ENCODE measurements at regions not wholly inside any gene's neighbourhood (a gene's known extent, or its start where the extent isn't known, plus 50 kb on each side); places are given as distances from the start of the nearest gene placed in this dataset.
A peak's percentile ranks its signal among the peaks of the same experiment; 100 is the strongest.

GRCh38 chr11:121367001-121367843 lies 74.7 kb downstream of the SC5D start:
- intact Hi-C loops (cut with micrococcal nuclease): no loop called here
- CTCF ChIA-PET: no interaction called here

More at GRCh38 chr11:121367001-121367843, 74.7 kb downstream of the SC5D start:
- Histone ChIP-seq H3K9ac (ENCODE audit: low read depth, low read length) (no peak overlapping the region), H2BK20ac (ENCODE audit: low read depth, low read length) (no peak overlapping the region), H3K4me2 (ENCODE audit: low read depth, low read length) (peak overlapping the region; percentile 60; the same call in 1 of the 2 replicates), H3K9me1 (ENCODE audit: insufficient read depth, low read length) (no peaks in the 10 kb centered on the region), H2BK120ac (ENCODE audit: low read depth, low read length) (no peak overlapping the region), H4K91ac (ENCODE audit: insufficient read depth, low read depth, low read length) (no peak overlapping the region), H4K8ac (ENCODE audit: low read depth in 2 of 2, low read length in 2 of 2) (no peak overlapping the region), H2AFZ (replicated peaks; ENCODE audit: low read length, poor library complexity) (no peak overlapping the region), H2AK9ac (replicated peaks; ENCODE audit: low read depth, low read length, poor library complexity) (no peak overlapping the region), H3K27me3 (ENCODE audit: control insufficient read depth, insufficient read depth, low read length) (peaks cover 21% of the 10 kb centered on the region), H3K18ac (ENCODE audit: low read depth, low read length) (no peak overlapping the region), H3K36me3 (ENCODE audit: control insufficient read depth, insufficient read depth, low read length) (no peaks in the 10 kb centered on the region), H2BK15ac (ENCODE audit: low read depth, low read length) (no peak overlapping the region), H3K4me1 (ENCODE audit: control insufficient read depth, insufficient read depth, low read length) (no peaks in the 10 kb centered on the region), H2BK5ac (ENCODE audit: low read depth, low read length, poor library complexity, severe bottlenecking) (no peak overlapping the region), H3K56ac (ENCODE audit: extremely low read depth, insufficient read depth, low read length) (no peak overlapping the region), H3K23ac (ENCODE audit: low read depth, low read length) (no peak overlapping the region), H3K4ac (ENCODE audit: low read depth, low read length) (no peak overlapping the region), H2AK5ac (ENCODE audit: low read depth, low read length) (no peak overlapping the region), H3K27ac (ENCODE audit: insufficient read depth, low read length) (no peak overlapping the region), H3K4me3 (ENCODE audit: insufficient read depth, low read depth, low read length) (no peak overlapping the region), H3K14ac (replicated peaks; ENCODE audit: low read depth, low read length) (no peak overlapping the region), H4K20me1 (ENCODE audit: insufficient read depth, low read length) (no peaks in the 10 kb centered on the region), H4K5ac (ENCODE audit: low read depth, low read length) (no peak overlapping the region), H3K79me1 (ENCODE audit: low read depth in 1 of 2, low read length in 2 of 2) (no peaks in the 10 kb centered on the region), H3K9me3 (ENCODE audit: control insufficient read depth, insufficient read depth, low read length) (no peaks in the 10 kb centered on the region)
- ATAC-seq (ENCODE audit: low read depth) (no peak), DNase-seq (peak; percentile 4)
- in situ Hi-C loops (cut with MboI; ENCODE audit: low sequenced_read_pairs): no loop called here
- no TSS peak for BruUV-seq (replicated peaks)
- WGBS, 2 experiments (ENCODE audit: extremely low coverage in 2 of 2, insufficient read length in 1 of 2): 9% methylated on average over 4 of the region's 8 CpGs; no CpG with 5 or more reads in 1 of the 2 experiments
- POLR2A ChIA-PET (ENCODE audit: unreplicated experiment): no interaction called here
- dilution Hi-C loops (cut with HindIII; ENCODE audit: low sequenced_read_pairs, unreplicated experiment): no loop called here
- no peak for TF ChIP-seq NFE2L2 (IDR thresholded peaks at IDR 0.05; ENCODE audit: low read depth, low read length)
- no peak for TF ChIP-seq RFX5 (IDR thresholded peaks at IDR 0.05; ENCODE audit: low read depth, low read length)
- no peak for TF ChIP-seq RAD21 (IDR thresholded peaks at IDR 0.05; ENCODE audit: low read length)
- TF ChIP-seq MAZ (IDR thresholded peaks at IDR 0.05; ENCODE audit: borderline replicate concordance, low read depth, low read length): no peak
- TF ChIP-seq USF2 (IDR thresholded peaks at IDR 0.05; ENCODE audit: low read depth, low read length): no peak
